H9 (cell line): ENCODE measurements at regions not wholly inside any gene's neighbourhood (a gene's known extent, or its start where the extent isn't known, plus 50 kb on each side); places are given as distances from the start of the nearest gene placed in this dataset.

ENCODE experiments used
- DNase-seq: peaks from one replicate; pipeline ENCODE4 v3.0.0-alpha.2; 2017
- H2AFZ ChIP-seq: one replicate; pipeline ENCODE4 v1.6.1; 2013; ENCODE audit warnings: mild to moderate bottlenecking, low read length, control low read depth, moderate library complexity
- H2AK5ac ChIP-seq: 2 replicates; pipeline ENCODE4 v1.6.1; 2013; ENCODE audit warnings: low read length, control low read depth, mixed read lengths; ENCODE audit not compliant: insufficient read length
- H2BK120ac ChIP-seq: one replicate; pipeline ENCODE4 v1.6.1; 2013; ENCODE audit warnings: low read depth, mild to moderate bottlenecking, low read length, control low read depth, inconsistent platforms; ENCODE audit not compliant: poor library complexity, severe bottlenecking
- H2BK12ac ChIP-seq: 2 replicates; pipeline ENCODE4 v1.6.1; 2013; ENCODE audit warnings: low read length, control low read depth, mixed read lengths, low read depth; ENCODE audit not compliant: insufficient read length
- H2BK15ac ChIP-seq: 2 replicates; pipeline ENCODE4 v1.6.1; 2013; ENCODE audit warnings: low read depth, low read length, control low read depth
- H2BK20ac ChIP-seq: one replicate; pipeline ENCODE4 v1.6.1; 2013; ENCODE audit warnings: low read depth, mild to moderate bottlenecking, low read length, control low read depth, inconsistent platforms; ENCODE audit not compliant: poor library complexity, severe bottlenecking
- H2BK5ac ChIP-seq: 2 replicates; pipeline ENCODE4 v1.6.1; 2013; ENCODE audit warnings: low read length, control low read depth, mixed read lengths; ENCODE audit not compliant: insufficient read length
- H3K14ac ChIP-seq: 2 replicates; pipeline ENCODE4 v1.6.1; 2013; ENCODE audit warnings: low read length, control low read depth; ENCODE audit not compliant: insufficient read depth
- H3K18ac ChIP-seq: 2 replicates; pipeline ENCODE4 v1.6.1; 2013; ENCODE audit warnings: low read depth, mild to moderate bottlenecking, mixed read lengths, low read length, control low read depth; ENCODE audit not compliant: insufficient read length
- H3K23ac ChIP-seq: 2 replicates; pipeline ENCODE4 v1.6.1; 2013; ENCODE audit warnings: low read length, control low read depth, mixed read lengths, low read depth; ENCODE audit not compliant: insufficient read length
- H3K23me2 ChIP-seq: 2 replicates; pipeline ENCODE4 v1.6.1; 2013; ENCODE audit warnings: low read depth, mild to moderate bottlenecking, mixed read lengths, low read length, control low read depth; ENCODE audit not compliant: insufficient read length, poor library complexity, severe bottlenecking
- H3K27ac ChIP-seq: 2 replicates; pipeline ENCODE4 v1.5.1; 2013; ENCODE audit warnings: low read length, control low read depth, mixed read lengths, low read depth; ENCODE audit not compliant: insufficient read length
- H3K27me3 ChIP-seq: 2 replicates; pipeline ENCODE4 v1.6.1; 2013; ENCODE audit warnings: low read length, control low read depth, inconsistent platforms; ENCODE audit not compliant: insufficient read depth
- H3K4ac ChIP-seq: 2 replicates; pipeline ENCODE4 v1.6.1; 2013; ENCODE audit warnings: low read depth, mild to moderate bottlenecking, control low read depth, inconsistent platforms, low read length, moderate library complexity
- H3K4me1 ChIP-seq: 2 replicates; pipeline ENCODE4 v1.6.1; 2013; ENCODE audit warnings: low read length, control low read depth, inconsistent platforms; ENCODE audit not compliant: insufficient read depth
- H3K4me2 ChIP-seq: 2 replicates; pipeline ENCODE4 v1.6.1; 2013; ENCODE audit warnings: low read length, control low read depth, mixed read lengths; ENCODE audit not compliant: insufficient read length, insufficient read depth
- H3K56ac ChIP-seq: 2 replicates; pipeline ENCODE4 v1.6.1; 2013; ENCODE audit warnings: low read depth, mild to moderate bottlenecking, mixed read lengths, low read length, control low read depth; ENCODE audit not compliant: insufficient read length
- H3K79me1 ChIP-seq: 2 replicates; pipeline ENCODE4 v1.6.1; 2013; ENCODE audit warnings: low read depth, mild to moderate bottlenecking, moderate library complexity, low read length, control low read depth, inconsistent platforms; ENCODE audit not compliant: insufficient read depth, poor library complexity, severe bottlenecking
- H3K79me2 ChIP-seq: 2 replicates; pipeline ENCODE4 v1.6.1; 2013; ENCODE audit warnings: low read length, control low read depth, inconsistent platforms; ENCODE audit not compliant: insufficient read depth
- H3K9ac ChIP-seq: 2 replicates; pipeline ENCODE4 v1.6.1; 2013; ENCODE audit warnings: low read length, control low read depth, mixed read lengths; ENCODE audit not compliant: insufficient read length; ENCODE audit errors: extremely low read depth
- H3K9me3 ChIP-seq: one replicate; pipeline ENCODE4 v1.6.1; 2013; ENCODE audit warnings: low read depth, low read length, inconsistent platforms; ENCODE audit not compliant: control insufficient read depth
- H3T11ph ChIP-seq: one replicate; pipeline ENCODE4 v1.6.1; 2013; ENCODE audit warnings: mild to moderate bottlenecking, low read length, control low read depth, inconsistent platforms
- H4K20me1 ChIP-seq: one replicate; pipeline ENCODE4 v1.6.1; 2013; ENCODE audit not compliant: control insufficient read depth, insufficient read length, insufficient read depth
- H4K5ac ChIP-seq: 2 replicates; pipeline ENCODE4 v1.6.1; 2013; ENCODE audit warnings: low read depth, mild to moderate bottlenecking, mixed read lengths, low read length, control low read depth; ENCODE audit not compliant: insufficient read length
- H4K8ac ChIP-seq: replicated peaks from 2 replicates; pipeline ENCODE4 v1.6.1; 2013; ENCODE audit warnings: low read length, control low read depth, mixed read lengths, low read depth; ENCODE audit not compliant: insufficient read length
- H4K91ac ChIP-seq: 2 replicates; pipeline ENCODE4 v1.6.1; 2013; ENCODE audit warnings: low read depth, mild to moderate bottlenecking, moderate library complexity, mixed read lengths, low read length, control low read depth; ENCODE audit not compliant: insufficient read length
- H3K27ac Mint-ChIP-seq, 3 experiments: 2 replicates in 2 of 3; 3 replicates in 1 of 3; pipeline ENCODE4 v1.8.0; 2020 to 2021; ENCODE audit warnings: mixed read lengths in 3 of 3, mild to moderate bottlenecking in 1 of 3, moderate library complexity in 1 of 3
- H3K27me3 Mint-ChIP-seq: 2 replicates; pipeline ENCODE4 v1.8.0; 2021; ENCODE audit warnings: low read depth, mild to moderate bottlenecking, moderate library complexity, mixed read lengths
- H3K36me3 Mint-ChIP-seq, 3 experiments: 2 replicates in 2 of 3; 3 replicates in 1 of 3; pipeline ENCODE4 v1.8.0; 2020 to 2021; ENCODE audit warnings: low read depth in 3 of 3, mixed read lengths in 3 of 3; ENCODE audit not compliant: insufficient read depth in 1 of 3
- H3K4me1 Mint-ChIP-seq, 2 experiments: 2 replicates each; pipeline ENCODE4 v1.8.0; 2020; ENCODE audit warnings: mixed read lengths in 2 of 2
- H3K4me3 Mint-ChIP-seq, 2 experiments: 2 replicates in 1 of 2; 3 replicates in 1 of 2; pipeline ENCODE4 v1.8.0; 2020 to 2021; ENCODE audit warnings: mild to moderate bottlenecking in 2 of 2, mixed read lengths in 2 of 2, moderate library complexity in 1 of 2
- H3K9me3 Mint-ChIP-seq, 2 experiments: 2 replicates in 1 of 2; 3 replicates in 1 of 2; pipeline ENCODE4 v1.8.0; 2020; ENCODE audit warnings: mild to moderate bottlenecking in 2 of 2, mixed read lengths in 2 of 2, moderate library complexity in 1 of 2
- CTCF ChIP-seq: fragments of 200-600 bp; sonication (generic); conservative IDR thresholded peaks from 3 replicates; pipeline ENCODE4 v1.8.0; 2021; ENCODE audit warnings: antibody characterized with exemption, mild to moderate bottlenecking
- WGBS: extraction: QIAGEN DNeasy Blood & Tissue Kit; methylation state at CpG from one replicate; pipeline ENCODE4 v1.1.7; 2013; ENCODE audit warnings: missing lambda C conversion rate, low lambda C conversion rate, mixed read lengths; ENCODE audit not compliant: insufficient read length; ENCODE audit errors: extremely low coverage; 5-methylcytosine and 5-hydroxymethylcytosine counted together

- Histone ChIP-seq H3K18ac (no peak overlapping the region), H3K9me3 (no peaks in the 10 kb centered on the region), H2BK12ac (no peak overlapping the region), H3K4me2 (no peak overlapping the region), H2AK5ac (no peak overlapping the region), H4K20me1 (no peaks in the 10 kb centered on the region), H3K27me3 (no peaks in the 10 kb centered on the region), H3T11ph (no peak overlapping the region), H2BK15ac (no peak overlapping the region), H3K27ac (no peak overlapping the region), H2BK20ac (no peak overlapping the region), H3K9ac (no peak overlapping the region), H4K8ac (no peak overlapping the region), H3K79me1 (no peaks in the 10 kb centered on the region), H3K4me1 (no peaks in the 10 kb centered on the region), H3K79me2 (no peaks in the 10 kb centered on the region), H4K5ac (no peak overlapping the region), H3K23me2 (no peaks in the 10 kb centered on the region), H3K56ac (no peak overlapping the region), H4K91ac (no peak overlapping the region), H3K14ac (no peak overlapping the region), H2BK120ac (no peak overlapping the region), H3K23ac (no peak overlapping the region), H2AFZ (no peak overlapping the region), H2BK5ac (no peak overlapping the region), H3K4ac (no peak overlapping the region)
- no CpG with 5 or more reads among the region's 6 CpGs for WGBS
- TF ChIP-seq CTCF = no peak
- H3K9me3 Mint-ChIP-seq = no peaks in the 10 kb centered on the region
- no peak overlapping the region for H3K4me3 Mint-ChIP-seq
- no peaks in the 10 kb centered on the region; a peak in 1 of 7 replicates for H3K36me3 Mint-ChIP-seq
- H3K27me3 Mint-ChIP-seq = no peaks in the 10 kb centered on the region
- no peaks in the 10 kb centered on the region for H3K4me1 Mint-ChIP-seq
- H3K27ac Mint-ChIP-seq = no peak overlapping the region
- DNase-seq = no peak
These were observed 125.6 kb downstream of the SOCS6 start for GRCh38 chr18:70414315-70414900.
